ENCODE measurements at regions not wholly inside any gene's neighbourhood (a gene's known extent, or its start where the extent isn't known, plus 50 kb on each side); places are given as distances from the start of the nearest gene placed in this dataset.

- TF ChIP-seq E2F1 (CRISPR knock-in tag; IDR thresholded peaks at IDR 0.05) = no peak
- no peak for TF ChIP-seq NFE2L1 (CRISPR knock-in tag; IDR thresholded peaks at IDR 0.05)
- TF ChIP-seq ZSCAN18 (CRISPR knock-in tag; IDR thresholded peaks at IDR 0.05) = no peak
Measured at GRCh38 chr6:12391472-12391871, 101.3 kb downstream of the EDN1 start (continued).

GRCh38 chr6:12392490-12392889, 102.3 kb downstream of the EDN1 start:
- peaks cover 10% of the 10 kb centered on the region for H3K4me1 Mint-ChIP-seq
- no peak overlapping the region for H3K27ac Mint-ChIP-seq
- no peak for TF ChIP-seq SMAD4 (CRISPR knock-in tag; IDR thresholded peaks at IDR 0.05)
- no peak for TF ChIP-seq ZBTB21 (CRISPR knock-in tag; IDR thresholded peaks at IDR 0.05; ENCODE audit: borderline replicate concordance)
- no peak for TF ChIP-seq HMGA2 (CRISPR knock-in tag; IDR thresholded peaks at IDR 0.05)
- no peak for TF ChIP-seq SP1 (CRISPR knock-in tag; conservative IDR thresholded peaks at IDR 0.05)
- no peak for TF ChIP-seq RELA (CRISPR knock-in tag; IDR thresholded peaks at IDR 0.05; ENCODE audit: borderline replicate concordance)
- TF ChIP-seq AR (CRISPR knock-in tag; IDR thresholded peaks at IDR 0.05) = no peak
- no peak for TF ChIP-seq CTCF (IDR thresholded peaks at IDR 0.05)
- no peak for TF ChIP-seq FOXK1 (CRISPR knock-in tag; IDR thresholded peaks at IDR 0.05)
- no peak for TF ChIP-seq ZNF425 (CRISPR knock-in tag; conservative IDR thresholded peaks at IDR 0.05)
- TF ChIP-seq NFATC4 (CRISPR knock-in tag; IDR thresholded peaks at IDR 0.05) = no peak
- no peak for TF ChIP-seq IRF1 (CRISPR knock-in tag; IDR thresholded peaks at IDR 0.05)
- no peak for TF ChIP-seq NR1H2 (CRISPR knock-in tag; IDR thresholded peaks at IDR 0.05)
- TF ChIP-seq FOXJ3 (CRISPR knock-in tag; IDR thresholded peaks at IDR 0.05; ENCODE audit: borderline replicate concordance) = no peak
- no peak for TF ChIP-seq FOXP4 (CRISPR knock-in tag; IDR thresholded peaks at IDR 0.05)
- no peak for TF ChIP-seq EMX1 (CRISPR knock-in tag; IDR thresholded peaks at IDR 0.05)
- no peak for TF ChIP-seq ATF1 (CRISPR knock-in tag; IDR thresholded peaks at IDR 0.05)
- no peak overlapping the region for H3K4me3 Mint-ChIP-seq
- CTCF ChIA-PET = no interaction called here
- peaks cover under 1% of the 10 kb centered on the region for H3K9me3 Mint-ChIP-seq
- no peaks in the 10 kb centered on the region for H3K27me3 Mint-ChIP-seq (ENCODE audit: low read depth)
- DNase-seq (ENCODE audit: low spot score) = no peak
- H3K36me3 Mint-ChIP-seq = no peaks in the 10 kb centered on the region
- POLR2A ChIA-PET = interaction anchor here (0.6 kb wide), 2 partner anchors 44 to 617 kb away, joined by 3 read pairs; no protein-coding TSS in a partner anchor
- ATAC-seq = no peak
